ENCODE measurements at regions not wholly inside any gene's neighbourhood (a gene's known extent, or its start where the extent isn't known, plus 50 kb on each side); places are given as distances from the start of the nearest gene placed in this dataset.

GRCh38 chr1:69082312-69082711 is 485.4 kb upstream of the LRRC7 start:
- H3K27ac ChIP-seq (ENCODE audit: low read length): peak overlapping the region; percentile 53

GRCh38 chr1:69086148-69086547 is 481.6 kb upstream of the LRRC7 start:
- H4K20me1 ChIP-seq (ENCODE audit: insufficient read depth): no peaks in the 10 kb centered on the region
- H3K9ac ChIP-seq (ENCODE audit: low read length): no peak overlapping the region
- no peak overlapping the region for H2AFZ ChIP-seq (ENCODE audit: low read depth, low read length)
- peaks cover 5% of the 10 kb centered on the region for H3F3A ChIP-seq (ENCODE audit: insufficient read depth, low read length, poor library complexity, severe bottlenecking)
- no peaks in the 10 kb centered on the region for H3K9me3 ChIP-seq (ENCODE audit: low read length)
- no peaks in the 10 kb centered on the region for H3K36me3 ChIP-seq (ENCODE audit: insufficient read depth, low read length)
- H3K4me3 ChIP-seq (ENCODE audit: low read length): no peak overlapping the region
- no peaks in the 10 kb centered on the region for H3K79me2 ChIP-seq (replicated peaks; ENCODE audit: insufficient read depth, low read length)
- H3K4me2 ChIP-seq (ENCODE audit: low read length): no peak overlapping the region
- no peaks in the 10 kb centered on the region for H3K27me3 ChIP-seq (ENCODE audit: insufficient read depth, low read depth, low read length)
- H3K9me2 ChIP-seq (ENCODE audit: insufficient read depth, low read length): no peaks in the 10 kb centered on the region
- H3K27ac ChIP-seq (ENCODE audit: low read length): no peak overlapping the region
- TF ChIP-seq SMC3 (conservative IDR thresholded peaks at IDR 0.05; ENCODE audit: poor library complexity) (no peak), EZH2 (IDR thresholded peaks at IDR 0.05; ENCODE audit: borderline replicate concordance, insufficient read depth, low read length, poor library complexity, severe bottlenecking) (no peak), TAF1 (IDR thresholded peaks at IDR 0.05; ENCODE audit: low read depth) (no peak), MXI1 (conservative IDR thresholded peaks at IDR 0.05; ENCODE audit: poor library complexity, severe bottlenecking) (no peak), EP300 (conservative IDR thresholded peaks at IDR 0.05; ENCODE audit: poor library complexity, severe bottlenecking) (no peak), POLR2AphosphoS5 (IDR thresholded peaks at IDR 0.05) (no peak), CTCF (IDR thresholded peaks at IDR 0.05; ENCODE audit: poor library complexity, severe bottlenecking) (no peak), RAD21 (conservative IDR thresholded peaks at IDR 0.05) (no peak)

More at GRCh38 chr1:69082312-69082711, 485.4 kb upstream of the LRRC7 start:
- Histone ChIP-seq H3K9me3 (ENCODE audit: low read length) (no peaks in the 10 kb centered on the region), H4K20me1 (ENCODE audit: insufficient read depth) (no peaks in the 10 kb centered on the region), H3K27me3 (ENCODE audit: insufficient read depth, low read depth, low read length) (no peaks in the 10 kb centered on the region), H3K4me2 (ENCODE audit: low read length) (no peak overlapping the region), H3K79me2 (replicated peaks; ENCODE audit: insufficient read depth, low read length) (no peaks in the 10 kb centered on the region), H3F3A (ENCODE audit: insufficient read depth, low read length, poor library complexity, severe bottlenecking) (peaks cover 5% of the 10 kb centered on the region), H3K4me3 (ENCODE audit: low read length) (peak overlapping the region; percentile 17), H2AFZ (ENCODE audit: low read depth, low read length) (no peak overlapping the region), H3K9ac (ENCODE audit: low read length) (no peak overlapping the region), H3K36me3 (ENCODE audit: insufficient read depth, low read length) (no peaks in the 10 kb centered on the region), H3K9me2 (ENCODE audit: insufficient read depth, low read length) (no peaks in the 10 kb centered on the region)
- peak; percentile 75 for TF ChIP-seq POLR2AphosphoS5 (IDR thresholded peaks at IDR 0.05)
- TF ChIP-seq EP300 (conservative IDR thresholded peaks at IDR 0.05; ENCODE audit: poor library complexity, severe bottlenecking): peak; percentile 82
- no peak for TF ChIP-seq SMC3 (conservative IDR thresholded peaks at IDR 0.05; ENCODE audit: poor library complexity)
- peak; percentile 34 for TF ChIP-seq REST (IDR thresholded peaks at IDR 0.05; ENCODE audit: borderline replicate concordance)
- TF ChIP-seq RAD21 (conservative IDR thresholded peaks at IDR 0.05): peak; percentile 21
- TF ChIP-seq MXI1 (conservative IDR thresholded peaks at IDR 0.05; ENCODE audit: poor library complexity, severe bottlenecking): no peak
- TF ChIP-seq EZH2 (IDR thresholded peaks at IDR 0.05; ENCODE audit: borderline replicate concordance, insufficient read depth, low read length, poor library complexity, severe bottlenecking): no peak
- no peak for TF ChIP-seq TAF1 (IDR thresholded peaks at IDR 0.05; ENCODE audit: low read depth)
- no peak for TF ChIP-seq CTCF (IDR thresholded peaks at IDR 0.05; ENCODE audit: poor library complexity, severe bottlenecking)
